ENCODE measurements at regions not wholly inside any gene's neighbourhood (a gene's known extent, or its start where the extent isn't known, plus 50 kb on each side); places are given as distances from the start of the nearest gene placed in this dataset.

DNA sequence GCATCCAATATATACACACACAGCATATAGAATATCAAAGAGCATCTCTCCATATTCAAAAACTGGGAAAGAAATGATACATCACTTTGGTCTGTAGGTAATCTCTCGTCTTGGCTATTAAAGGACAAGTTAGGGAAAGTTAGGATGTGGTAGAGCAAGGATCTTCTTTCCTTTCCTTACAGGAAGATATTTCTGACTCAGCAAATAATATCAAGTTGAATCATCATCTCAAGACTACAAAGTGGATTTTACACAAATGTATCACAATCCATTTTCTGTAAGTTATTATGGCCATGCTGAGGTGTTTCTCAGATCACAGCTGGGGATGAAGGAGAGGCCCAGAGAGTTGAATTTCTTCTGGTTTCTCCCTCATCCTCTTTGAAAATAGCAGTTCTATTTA is 651.7 kb upstream of the CCNG1 start:
- TF ChIP-seq, protein P1, sequence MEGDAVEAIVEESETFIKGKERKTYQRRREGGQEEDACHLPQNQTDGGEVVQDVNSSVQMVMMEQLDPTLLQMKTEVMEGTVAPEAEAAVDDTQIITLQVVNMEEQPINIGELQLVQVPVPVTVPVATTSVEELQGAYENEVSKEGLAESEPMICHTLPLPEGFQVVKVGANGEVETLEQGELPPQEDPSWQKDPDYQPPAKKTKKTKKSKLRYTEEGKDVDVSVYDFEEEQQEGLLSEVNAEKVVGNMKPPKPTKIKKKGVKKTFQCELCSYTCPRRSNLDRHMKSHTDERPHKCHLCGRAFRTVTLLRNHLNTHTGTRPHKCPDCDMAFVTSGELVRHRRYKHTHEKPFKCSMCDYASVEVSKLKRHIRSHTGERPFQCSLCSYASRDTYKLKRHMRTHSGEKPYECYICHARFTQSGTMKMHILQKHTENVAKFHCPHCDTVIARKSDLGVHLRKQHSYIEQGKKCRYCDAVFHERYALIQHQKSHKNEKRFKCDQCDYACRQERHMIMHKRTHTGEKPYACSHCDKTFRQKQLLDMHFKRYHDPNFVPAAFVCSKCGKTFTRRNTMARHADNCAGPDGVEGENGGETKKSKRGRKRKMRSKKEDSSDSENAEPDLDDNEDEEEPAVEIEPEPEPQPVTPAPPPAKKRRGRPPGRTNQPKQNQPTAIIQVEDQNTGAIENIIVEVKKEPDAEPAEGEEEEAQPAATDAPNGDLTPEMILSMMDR (IDR thresholded peaks at IDR 0.05; ENCODE audit: low read depth, low read length, missing control alignments), result no peak
- no peak for DNase-seq (ENCODE audit: low read depth)

DNA sequence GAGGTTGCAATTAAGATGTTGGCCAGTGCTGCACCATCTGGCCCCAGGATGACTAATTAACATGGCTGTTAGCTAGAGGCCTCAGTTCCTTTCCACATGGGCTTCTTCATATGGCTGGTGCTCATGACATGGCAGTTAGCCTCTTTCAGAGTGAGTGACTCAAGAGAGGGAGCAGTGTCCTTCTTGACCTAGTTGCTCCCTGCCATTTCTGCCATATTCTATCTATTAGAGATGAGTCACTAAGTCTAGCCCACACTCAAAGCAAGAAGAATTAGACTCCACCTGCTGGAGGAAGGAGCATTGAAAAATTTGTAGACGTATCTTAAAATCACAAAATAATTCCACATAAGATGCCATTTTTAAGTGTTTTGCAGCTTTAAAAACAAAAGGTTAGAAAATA is 651.2 kb upstream of the CCNG1 start:
- no peak for DNase-seq (ENCODE audit: low read depth)
- TF ChIP-seq, protein P1 (IDR thresholded peaks at IDR 0.05; ENCODE audit: low read depth, low read length, missing control alignments), result no peak
- no peak overlapping the region for H3K4me3 ChIP-seq (ENCODE audit: low read depth, low read length)

More for the DNA sequence above, 651.7 kb upstream of the CCNG1 start:
- no peak overlapping the region for H3K4me3 ChIP-seq (ENCODE audit: low read depth, low read length)

DNA sequence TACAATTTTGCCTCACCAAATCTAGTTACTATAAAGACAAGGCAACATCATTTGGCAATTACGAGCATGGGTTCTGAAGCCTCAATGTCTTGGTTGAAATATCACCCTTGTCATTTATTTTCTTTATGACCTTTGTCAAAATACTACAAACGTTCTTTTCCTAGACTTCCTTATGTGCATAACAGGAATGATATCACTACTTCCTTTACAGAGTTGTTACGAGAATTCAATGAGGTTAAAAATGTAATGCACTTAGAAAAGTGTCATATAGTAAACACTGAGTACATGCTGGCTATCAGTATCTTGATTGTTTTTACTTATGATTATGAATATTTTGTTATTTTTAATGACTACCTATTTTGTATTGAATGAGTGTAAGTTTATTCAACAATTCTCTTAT is 640.9 kb upstream of the CCNG1 start:
- no peak overlapping the region for H3K4me3 ChIP-seq (ENCODE audit: low read depth, low read length)
- TF ChIP-seq, protein P1 (IDR thresholded peaks at IDR 0.05; ENCODE audit: low read depth, low read length, missing control alignments), result no peak
- DNase-seq (ENCODE audit: low read depth), result no peak

DNA sequence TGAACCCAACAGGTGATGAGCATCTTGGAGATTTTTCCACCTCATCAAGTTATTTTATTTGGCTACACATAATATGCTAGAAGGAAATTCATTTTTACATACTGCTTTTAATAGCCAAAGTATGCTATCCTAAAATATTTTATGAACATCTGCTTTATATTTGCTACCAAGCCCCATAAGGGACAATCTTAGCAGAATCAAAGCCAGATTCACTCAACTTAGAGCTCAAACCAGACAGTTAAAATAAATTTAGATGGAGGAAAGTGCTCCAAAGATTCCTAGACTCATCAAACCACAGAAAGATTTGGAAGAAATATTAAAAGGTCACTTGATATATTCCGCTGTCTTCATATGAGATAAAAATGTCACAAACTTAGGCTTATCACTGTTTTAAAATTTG is 637.1 kb upstream of the CCNG1 start:
- no peak for DNase-seq (ENCODE audit: low read depth)
- TF ChIP-seq, protein P1 (IDR thresholded peaks at IDR 0.05; ENCODE audit: low read depth, low read length, missing control alignments), result no peak
- no peak overlapping the region for H3K4me3 ChIP-seq (ENCODE audit: low read depth, low read length)

DNA sequence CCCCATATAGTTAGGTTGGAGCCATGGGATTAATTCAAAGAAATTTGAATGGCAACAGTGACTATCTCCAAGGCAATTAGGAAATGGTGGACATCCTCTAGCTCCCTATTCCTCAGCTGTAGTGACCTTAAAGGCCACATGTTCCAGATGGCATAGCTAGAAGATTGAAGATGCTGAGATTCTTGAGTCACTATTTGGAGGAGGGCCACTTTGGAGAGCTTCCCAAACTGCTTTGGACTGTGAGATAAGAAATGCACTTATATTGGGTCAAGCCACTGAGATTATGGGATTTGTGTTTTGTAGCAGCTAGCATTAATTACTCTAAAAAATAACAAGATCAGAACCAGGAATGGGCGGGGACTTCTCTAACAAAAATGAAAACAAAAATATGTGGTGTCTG is 636.2 kb upstream of the CCNG1 start:
- TF ChIP-seq, protein P1 (IDR thresholded peaks at IDR 0.05; ENCODE audit: low read depth, low read length, missing control alignments), result no peak
- no peak overlapping the region for H3K4me3 ChIP-seq (ENCODE audit: low read depth, low read length)
- DNase-seq (ENCODE audit: low read depth), result no peak

DNA sequence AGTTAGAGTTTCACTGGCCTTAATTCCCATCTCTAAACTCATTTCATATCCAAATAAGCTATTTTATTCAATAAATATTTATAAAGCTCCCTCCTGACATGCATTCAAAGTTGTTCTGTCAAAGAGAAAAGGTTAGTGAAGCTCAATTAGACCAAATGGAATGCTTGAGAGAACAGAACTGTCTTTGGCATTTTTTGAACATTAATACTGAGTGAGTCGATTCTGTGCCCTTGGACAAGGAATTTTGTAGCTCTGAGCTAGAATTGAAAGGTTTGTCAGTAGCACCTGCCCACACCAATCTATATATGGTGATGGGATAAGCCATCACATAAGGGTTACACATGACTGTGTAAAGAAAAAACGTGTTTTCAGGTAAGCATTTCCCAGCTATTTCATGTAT is 631.2 kb upstream of the CCNG1 start:
- TF ChIP-seq, protein P1 (IDR thresholded peaks at IDR 0.05; ENCODE audit: low read depth, low read length, missing control alignments), result no peak
- DNase-seq (ENCODE audit: low read depth), result no peak
- H3K4me3 ChIP-seq (ENCODE audit: low read depth, low read length), result no peak overlapping the region

DNA sequence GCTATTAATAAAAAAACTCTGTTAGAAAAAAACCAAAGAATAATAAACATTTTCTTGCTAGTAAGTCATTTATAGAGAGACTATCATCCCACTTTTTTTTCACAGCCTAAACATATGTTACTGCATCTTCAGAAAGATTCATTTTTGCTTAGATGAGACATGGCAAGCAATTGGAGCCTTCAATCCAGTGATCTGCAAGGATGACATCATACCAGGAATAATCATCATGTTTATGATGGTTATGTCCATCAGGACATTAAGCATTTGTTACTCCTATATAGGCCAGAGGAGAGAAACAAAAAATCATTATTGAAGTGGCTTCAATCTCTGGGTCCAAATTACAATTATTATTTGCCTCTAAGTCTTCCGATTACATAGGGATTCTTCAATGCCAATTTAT is 626.3 kb upstream of the CCNG1 start:
- TF ChIP-seq, protein P1 (IDR thresholded peaks at IDR 0.05; ENCODE audit: low read depth, low read length, missing control alignments), result no peak
- no peak for DNase-seq (ENCODE audit: low read depth)
- H3K4me3 ChIP-seq (ENCODE audit: low read depth, low read length), result no peak overlapping the region
